Amniotic stem cell (primary cell): ENCODE measurements at regions not wholly inside any gene's neighbourhood (a gene's known extent, or its start where the extent isn't known, plus 50 kb on each side); places are given as distances from the start of the nearest gene placed in this dataset.

ENCODE experiments used
- DNase-seq: peaks from one replicate; lab custom pipeline; 2025; lab: John Stamatoyannopoulos, UW

DNA sequence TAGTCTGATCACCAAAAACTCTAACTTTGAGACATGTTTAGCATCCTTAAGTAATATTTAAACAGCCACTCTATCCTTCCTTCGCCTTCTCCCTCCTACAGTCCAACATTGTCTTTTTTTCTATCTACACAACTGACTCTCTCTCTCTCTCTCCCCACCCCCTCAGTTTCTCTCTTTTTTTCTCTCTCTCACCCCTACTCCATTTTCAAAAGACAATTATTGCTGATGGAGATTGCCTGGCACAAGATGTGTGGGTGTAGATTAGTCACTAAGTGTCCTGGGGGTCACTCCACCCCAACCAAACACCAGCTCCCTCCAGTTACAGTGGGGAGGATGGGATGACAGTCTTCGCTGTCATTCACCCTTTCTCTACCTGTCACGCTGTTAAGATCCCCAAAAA is 94.5 kb upstream of the NFIA start:
- no peak for DNase-seq

DNA sequence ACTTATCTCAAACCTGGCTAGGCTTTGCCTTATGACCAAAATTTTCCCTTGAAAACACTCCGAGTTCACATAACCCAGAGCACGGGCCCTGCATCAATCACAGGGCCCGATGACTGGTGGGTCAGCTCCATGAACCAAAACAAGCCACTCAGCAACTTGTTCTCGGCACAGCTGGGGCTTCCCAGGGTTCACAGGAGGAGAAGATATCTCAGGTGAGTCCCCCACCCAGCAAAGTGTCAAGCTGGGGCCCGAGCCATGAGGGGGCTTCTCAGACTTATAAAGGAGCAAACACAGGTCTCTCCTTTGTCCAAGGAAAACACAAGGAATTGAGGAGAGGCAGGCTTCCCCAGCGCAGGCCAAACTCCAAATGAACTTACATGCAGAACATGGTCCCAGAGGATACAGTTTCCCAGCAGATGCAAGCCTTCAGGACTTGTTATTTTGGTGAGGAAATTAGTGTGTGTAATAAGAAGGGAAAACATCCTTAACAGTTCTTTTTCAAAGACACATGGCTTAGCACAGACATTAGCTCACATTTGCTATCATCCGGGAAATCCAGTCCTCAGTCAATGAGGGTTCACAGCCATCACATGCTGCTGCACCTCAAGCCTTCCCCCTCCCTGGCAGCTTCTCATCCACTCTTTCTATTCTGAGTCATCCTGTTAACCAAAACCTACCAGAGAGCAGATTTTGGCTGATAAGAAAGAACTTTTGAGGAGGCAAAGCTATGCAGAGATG is 98.1 kb upstream of the NFIA start:
- DNase-seq: no peak

DNA sequence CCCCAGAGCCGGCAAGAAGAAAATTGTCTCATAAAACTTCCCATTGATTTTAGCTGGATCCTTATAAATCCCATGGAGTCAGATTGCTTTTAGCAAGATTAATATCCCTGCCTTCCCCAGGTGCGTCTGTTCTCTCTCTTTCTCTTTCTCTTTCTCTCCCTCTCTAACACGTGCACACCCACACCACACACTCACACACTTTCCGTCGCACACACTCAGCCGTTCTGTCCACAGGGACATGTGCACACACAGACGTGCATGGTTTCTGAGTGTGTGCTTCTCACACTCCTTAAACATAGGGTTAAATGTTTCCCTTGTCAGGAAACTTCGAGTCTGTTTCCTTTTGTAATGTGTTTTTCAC is 98.7 kb upstream of the NFIA start:
- DNase-seq: no peak

DNA sequence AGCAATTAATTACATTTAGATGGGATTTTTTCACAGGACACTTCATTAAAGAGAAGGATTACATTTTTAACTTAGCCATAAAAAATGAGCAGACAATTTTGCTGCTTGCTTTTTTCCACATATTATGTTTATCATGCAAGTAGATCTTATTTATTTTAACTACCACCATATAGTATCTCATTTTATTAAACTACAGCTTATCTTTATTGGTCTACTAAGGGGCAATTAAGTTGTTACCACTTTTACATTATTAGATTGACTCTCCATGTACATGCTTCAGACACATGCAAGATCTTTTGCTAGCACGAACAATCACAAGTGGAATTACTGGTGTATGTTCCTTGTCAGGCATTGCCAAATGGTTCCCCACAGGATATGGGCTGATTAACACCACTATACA is 99.8 kb upstream of the NFIA start:
- no peak for DNase-seq

DNA sequence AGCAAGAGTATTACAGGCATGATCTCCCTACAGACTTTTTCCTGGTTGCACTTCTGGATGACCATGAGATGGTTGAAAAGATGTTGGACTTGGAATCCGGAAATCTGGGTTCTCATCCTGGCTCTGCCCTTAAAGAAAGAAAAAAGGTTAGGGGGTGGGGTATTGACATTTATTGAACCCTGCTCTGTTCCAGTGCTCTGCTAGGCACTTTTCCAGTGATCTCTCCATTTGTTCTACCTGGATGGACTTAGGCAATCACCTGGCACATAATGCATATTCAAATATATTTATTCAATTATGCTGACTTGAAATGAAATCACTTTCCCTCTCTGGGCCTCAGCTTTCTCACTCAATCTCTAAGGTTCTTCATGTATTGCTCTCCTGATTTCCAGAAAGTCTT is 101.0 kb upstream of the NFIA start:
- no peak for DNase-seq

DNA sequence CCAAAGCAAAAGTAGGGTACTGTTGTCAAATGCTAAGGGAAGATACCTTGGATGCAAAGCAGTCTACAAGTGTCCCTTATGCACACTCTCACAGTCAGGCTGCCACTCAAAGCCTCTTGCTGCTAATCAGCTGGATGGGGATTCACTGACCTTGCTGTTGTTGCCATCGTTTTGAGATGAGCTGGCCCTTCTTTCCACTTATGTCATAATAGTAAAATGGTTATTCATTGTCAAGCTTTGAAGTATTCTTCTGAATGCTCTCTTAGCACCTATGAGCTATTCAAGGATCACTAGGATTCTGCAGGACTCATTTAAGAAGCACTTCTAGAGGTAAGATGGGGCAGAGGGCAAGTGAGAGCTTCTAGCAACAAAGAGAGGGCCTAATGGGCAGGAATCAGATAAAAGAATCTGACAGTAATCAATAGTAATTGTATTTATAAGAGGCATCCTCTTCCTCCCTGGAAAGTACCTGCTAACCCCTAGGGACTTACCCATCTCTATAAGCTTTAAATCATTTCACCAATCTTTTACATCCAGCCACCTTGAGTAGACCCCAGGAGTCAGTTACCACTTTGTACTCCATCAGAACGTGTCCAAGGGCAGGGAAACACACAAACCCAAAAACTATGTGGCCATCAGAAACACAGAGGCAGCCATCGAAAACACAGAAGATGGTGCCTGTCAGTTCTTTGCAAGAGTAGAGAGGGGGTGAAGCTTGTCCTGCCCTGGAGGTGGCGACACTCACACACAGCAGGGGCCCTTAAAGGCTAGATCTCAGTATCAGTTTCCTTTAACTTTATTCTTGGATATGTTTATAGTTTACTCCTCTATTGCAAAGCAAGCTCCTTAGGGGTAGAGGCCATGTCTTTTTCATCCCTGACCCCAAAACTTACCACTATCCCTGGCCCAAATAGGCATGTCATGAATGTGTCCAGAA is 103.7 kb upstream of the NFIA start:
- no peak for DNase-seq

DNA sequence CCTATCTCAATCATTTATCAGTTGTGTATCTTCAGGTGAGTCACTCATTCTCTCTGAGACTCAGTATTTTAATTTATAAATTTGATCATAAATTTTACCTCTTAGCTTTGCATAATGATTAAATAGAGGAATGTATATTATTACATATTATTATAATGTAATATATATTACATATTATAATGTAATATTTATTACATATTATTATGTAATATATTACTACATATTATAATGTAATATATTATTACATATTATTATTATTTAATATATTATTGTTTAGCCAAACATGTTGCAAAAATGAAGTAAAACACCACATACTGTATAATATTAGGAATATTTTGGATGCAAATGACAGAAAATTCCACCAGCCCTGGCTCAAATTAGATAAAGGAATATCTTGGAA is 104.7 kb upstream of the NFIA start:
- no peak for DNase-seq

DNA sequence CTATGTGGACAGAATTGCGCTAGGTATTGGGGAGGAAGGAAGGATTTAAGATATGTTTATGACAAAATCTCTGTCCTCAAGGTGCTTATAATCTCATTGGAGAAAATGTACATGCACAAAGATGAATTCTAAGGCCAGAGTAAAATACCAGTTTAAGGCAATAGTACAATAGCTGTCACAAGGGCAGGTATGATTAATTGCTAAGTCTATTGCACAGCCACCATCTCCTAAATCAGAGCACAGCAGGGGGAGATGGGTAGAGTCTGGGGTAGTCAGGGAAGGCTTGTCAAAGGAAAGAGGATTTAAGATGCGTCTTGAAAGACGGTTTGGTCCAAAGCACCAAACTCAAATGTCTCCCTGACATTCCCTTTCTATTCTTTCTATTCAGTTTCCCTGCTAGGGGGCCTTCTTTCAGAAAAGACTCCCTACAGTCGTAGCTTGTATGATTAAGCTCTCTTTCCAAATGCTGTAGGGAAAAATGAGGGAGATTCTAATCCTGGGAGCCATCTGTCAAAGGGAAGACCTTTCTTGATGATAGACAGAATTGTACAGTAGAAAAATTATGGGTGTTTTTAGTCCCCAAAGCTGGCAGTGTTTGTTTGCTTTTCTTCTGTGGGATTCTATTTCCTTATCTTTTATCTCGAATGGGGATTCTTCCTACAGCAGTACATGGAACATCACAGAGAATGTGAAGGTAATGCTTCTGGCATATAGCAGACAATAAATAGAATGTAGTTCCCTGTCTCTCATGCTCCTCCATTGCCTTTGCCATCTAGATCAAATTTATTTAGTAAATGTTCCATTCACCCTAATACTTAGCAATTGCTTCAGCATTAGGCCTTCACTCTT is 107.6 kb upstream of the NFIA start:
- DNase-seq: no peak

DNA sequence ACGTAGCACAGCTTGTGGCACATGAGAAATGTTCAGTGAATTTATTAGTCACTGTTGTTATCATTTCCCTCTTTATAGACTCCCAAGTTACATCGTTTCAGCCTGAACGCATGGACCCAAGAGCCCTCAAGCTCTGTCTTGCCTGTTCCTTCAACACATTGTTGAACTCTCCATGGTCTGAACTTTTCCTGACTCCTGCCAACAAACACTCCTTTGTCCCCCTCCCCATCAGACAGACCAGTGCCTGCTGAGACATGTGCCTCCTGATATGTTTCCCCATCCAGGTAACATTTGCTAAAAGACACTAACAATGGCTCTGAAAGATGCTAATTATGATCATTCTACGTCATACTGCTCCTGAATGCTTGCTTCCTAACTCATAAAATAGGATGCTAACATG is 108.7 kb upstream of the NFIA start:
- no peak for DNase-seq

DNA sequence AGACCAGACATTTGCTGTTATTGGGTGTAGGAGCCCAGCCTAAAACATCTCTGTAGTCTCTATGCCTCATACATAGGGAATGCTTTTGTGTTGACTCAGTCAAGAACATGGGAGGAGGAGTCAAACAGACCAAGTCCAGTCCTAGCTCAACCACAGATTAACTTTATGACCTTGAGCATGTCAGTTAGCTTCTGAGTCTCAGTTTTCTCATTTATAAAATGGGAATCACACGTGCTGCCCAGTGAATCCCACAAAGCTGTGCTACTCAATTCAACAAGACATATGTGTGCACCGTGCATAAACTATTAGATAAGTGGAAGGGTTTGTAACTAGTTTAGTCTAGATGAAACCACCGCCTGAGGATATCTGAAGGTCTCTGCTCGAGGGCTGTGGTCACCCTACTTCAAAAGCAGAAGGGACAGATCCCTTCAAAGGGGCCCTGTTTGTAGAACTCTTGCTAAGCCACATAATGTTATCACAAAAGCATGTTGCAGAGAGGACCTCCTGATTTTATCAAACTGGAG is 109.5 kb upstream of the NFIA start:
- DNase-seq: peak; percentile 64

DNA sequence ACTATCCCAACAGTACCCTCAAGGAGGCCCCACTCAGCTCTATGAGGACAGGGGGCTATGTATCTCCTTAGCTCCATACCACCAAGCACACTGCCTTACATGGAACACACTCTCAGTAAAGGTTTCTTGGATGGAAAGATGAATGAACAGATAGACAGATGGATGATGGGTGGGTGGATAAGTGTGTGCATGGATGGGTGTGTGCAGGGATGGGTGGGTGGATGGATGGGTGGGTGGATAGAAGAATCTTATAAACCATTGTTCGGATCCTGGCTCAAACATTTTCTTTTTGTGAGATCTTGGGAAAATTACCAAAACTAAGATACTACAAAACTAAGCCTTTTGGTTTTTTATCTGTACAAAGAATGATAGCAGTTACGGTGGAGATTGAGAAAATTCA is 111.0 kb upstream of the NFIA start:
- DNase-seq: no peak

DNA sequence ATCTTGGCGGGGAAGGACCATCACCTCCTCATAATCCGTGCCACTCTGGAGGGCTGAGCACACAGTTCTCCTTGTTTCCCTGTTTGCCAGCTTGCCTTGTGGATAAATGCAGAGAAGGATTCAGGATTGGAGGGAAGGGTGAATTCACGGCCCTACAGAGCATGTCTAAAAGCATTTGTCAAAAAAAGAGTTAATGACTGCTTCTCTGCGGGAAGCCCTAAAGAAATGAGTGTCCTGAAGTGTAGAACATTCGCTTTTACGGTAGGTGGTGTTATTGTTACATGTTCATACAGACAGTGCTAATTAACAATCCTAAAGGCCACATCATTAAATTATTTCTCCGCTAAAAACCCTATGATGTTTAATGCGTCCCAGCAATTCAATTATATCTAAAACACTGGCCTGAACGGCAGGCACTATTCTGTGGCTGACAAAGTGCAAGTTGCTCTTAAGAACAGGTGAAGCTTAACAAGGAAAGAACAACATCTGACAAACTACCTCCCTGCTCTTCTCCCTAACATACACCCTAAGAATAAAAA is 112.3 kb upstream of the NFIA start:
- no peak for DNase-seq

DNA sequence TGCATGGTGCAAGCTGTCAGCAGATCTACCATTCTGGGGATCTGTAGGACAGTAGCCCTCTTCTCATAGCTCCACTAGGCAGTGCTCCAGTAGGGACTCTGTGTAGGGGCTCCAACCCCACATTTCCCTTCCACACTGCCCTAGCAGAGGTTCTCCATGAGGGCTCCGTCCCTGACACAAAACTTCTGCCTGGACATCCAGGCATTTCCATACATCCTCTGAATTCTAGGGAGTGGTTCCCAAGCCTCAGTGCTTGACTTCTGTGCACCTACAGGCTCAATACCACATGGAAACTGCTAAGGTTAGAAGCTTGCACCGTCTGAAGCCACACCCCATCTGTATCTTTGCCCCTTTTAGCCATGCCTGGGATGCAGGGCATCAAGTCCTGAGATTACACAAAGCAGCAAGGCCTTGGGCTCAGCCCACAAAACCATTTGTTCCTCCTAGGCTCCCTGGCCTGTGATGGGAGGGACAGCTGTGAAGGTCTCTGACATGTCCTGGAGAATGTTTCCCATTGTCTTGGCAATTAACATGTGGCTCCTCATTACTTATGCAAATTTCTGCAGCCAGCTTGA is 117.0 kb upstream of the NFIA start:
- DNase-seq: no peak

DNA sequence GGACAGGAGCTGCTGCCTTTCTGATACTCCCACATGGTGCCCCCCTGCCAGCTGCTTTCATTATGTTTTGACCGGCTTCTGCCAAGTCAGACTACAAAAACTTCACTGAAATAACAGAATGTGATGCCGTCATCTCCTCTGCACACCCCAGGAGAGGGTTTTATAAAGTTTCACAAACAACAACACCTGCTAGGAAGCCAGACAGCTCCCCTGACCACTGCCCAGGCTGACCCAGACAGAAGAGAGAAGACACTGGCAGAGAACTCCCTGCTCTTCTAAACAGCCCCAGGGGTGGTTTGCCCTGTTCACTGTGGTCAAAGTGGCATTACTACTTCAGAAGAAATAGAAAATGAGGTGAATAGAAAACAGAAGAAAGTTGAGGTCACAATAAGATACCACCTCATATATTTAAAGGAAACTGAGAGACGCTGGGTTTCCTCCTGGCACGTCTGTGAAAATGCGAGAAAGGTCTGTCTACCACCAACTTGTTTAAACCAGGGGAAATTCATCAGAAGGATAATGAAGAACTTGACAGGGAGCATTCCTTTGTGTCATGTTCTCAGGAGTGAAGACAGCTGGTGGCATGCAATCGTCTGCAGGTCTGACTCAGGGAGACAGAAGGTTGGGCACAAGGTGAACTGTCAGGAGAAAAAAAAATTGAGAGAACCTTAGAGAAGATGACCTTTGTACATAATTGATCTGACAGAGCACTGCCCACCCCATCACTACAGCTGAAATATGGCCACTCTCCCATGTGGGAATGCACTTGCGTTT is 119.0 kb upstream of the NFIA start:
- no peak for DNase-seq

DNA sequence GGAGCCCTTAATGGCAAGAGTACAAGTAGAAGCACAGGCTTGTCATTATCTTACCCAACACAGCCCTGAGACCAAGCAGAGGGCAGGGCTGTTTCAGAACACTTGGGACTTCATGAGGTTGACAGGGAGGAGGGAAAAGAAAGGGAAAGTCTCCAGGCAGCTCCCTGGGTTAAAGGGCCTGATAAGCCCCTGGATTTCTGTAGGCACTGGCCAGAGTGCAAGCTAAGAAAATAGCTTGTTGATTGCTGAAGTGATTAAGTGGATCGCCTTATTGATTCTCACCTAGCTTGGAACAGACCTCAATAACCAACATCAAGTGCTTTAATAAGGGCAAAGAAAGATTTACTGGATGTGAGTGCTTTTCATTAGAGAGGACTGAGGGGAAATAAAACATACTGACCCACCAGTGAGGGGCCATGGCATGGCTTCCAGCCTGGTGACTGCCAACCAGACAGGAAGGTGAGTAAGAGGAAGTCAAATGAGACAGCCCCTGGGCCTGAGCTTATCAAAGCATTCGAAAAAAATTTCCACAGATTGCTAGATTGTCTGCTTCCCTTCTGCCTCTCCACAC is 121.4 kb upstream of the NFIA start:
- no peak for DNase-seq

DNA sequence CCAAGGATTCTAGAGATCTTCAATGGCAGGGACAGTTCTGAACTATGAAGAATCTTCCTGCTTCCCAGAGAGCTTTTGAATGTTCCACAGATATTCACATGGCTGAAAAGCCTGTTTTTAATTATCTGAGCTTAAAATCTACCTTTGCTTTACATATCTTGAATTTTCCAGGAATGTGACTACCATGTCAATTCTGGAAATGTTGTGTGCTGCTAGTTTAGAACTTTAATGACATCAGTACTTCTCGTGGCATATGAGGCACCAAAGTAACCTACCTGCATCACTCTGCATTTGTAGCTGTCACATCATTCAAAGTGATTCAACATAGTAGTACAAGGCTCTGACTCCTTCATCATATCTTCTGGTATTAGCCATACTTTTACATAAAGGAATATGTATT is 122.7 kb upstream of the NFIA start:
- no peak for DNase-seq

DNA sequence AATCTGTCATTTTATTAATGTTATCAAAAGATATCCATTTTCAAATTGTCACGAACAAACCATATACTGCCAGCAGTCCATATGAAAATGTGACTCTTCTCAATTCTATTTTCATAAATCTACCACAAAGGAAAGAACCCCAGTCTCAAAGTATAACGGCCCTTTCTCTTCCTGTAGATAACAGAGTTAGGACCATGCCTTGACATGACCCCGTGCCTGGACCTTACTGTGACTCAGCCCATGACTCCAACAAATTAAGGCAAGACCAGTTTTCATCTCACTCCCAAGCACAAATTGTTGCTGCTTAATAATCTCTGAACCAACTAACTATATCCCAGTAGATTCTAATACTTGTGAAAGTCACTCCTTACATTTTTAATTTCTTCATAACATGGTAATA is 124.4 kb upstream of the NFIA start:
- DNase-seq: no peak

DNA sequence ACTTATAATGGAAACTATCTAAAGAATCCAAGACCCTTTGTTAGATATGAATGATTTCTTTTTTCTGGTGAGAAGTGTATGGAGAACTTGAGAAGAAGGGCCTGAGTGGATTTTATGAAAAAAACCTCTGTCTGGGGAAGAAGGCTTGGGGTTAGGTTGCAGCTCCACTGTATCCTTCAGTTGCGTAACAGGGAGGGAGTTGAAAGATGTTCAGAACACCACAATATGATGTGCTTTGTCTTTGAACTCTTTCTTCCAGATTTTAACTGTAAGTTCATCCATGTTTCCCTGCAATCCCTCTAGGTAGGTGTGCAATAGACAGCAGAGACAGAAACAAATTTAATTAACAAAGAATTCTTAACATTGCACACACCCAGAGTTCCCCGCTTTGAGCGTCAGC is 125.8 kb upstream of the NFIA start:
- DNase-seq: no peak

DNA sequence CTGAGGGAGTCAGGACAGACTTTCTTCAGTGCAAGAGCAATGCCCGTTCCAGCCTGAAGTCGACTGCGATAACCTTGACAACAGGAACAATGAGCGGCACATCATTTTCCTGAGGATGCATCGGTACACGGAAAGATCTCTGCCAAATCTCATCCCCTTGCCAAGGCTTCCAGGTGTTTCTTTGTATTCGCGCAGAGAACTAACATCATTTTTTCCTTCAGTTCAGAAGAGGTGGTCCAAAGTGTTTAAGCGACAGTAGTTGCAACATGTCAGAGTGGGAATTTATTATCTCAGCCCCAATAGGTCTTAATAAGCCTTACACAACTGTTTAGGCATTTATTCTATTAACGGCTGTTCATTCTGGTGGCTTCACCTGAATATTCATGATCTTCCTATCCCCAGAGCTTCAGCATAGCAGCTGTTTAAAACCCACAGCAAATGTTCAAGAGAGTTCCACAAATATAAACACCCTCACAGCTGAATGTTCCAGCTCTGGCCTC is 129.7 kb upstream of the NFIA start:
- DNase-seq: no peak
